ENCODE measurements at regions not wholly inside any gene's neighbourhood (a gene's known extent, or its start where the extent isn't known, plus 50 kb on each side); places are given as distances from the start of the nearest gene placed in this dataset.

DNA sequence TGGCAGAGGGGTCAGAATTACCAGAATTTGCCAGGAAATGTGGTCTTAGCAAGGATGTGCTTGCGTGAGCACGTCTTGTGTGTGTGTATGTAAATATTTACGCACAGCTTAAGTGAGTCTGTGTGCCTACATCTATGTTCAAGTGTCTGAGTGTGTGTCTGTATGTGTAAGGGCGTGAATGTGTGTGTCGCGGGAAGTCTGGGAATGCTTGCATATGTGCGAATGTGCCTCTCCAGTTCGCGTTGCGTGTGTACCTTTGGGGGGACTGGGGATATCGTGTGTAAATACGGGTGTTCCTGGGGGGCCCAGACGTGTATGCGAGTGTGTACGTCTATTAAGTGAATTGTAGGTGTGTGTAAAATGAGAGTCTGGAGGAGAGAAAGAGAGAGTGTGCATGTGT is 68.6 kb upstream of the POU3F1 start:
- POLR2A ChIA-PET = interaction anchor here (0.7 kb wide), 1 partner anchor 15 kb away, joined by 3 read pairs; no protein-coding TSS in a partner anchor
- in situ Hi-C loops (cut with MboI) = no loop called here
- H3K36me3 ChIP-seq (ENCODE audit: control insufficient read depth, insufficient read depth, low read length) = no peaks in the 10 kb centered on the region
- H2AFZ ChIP-seq (ENCODE audit: low read depth, low read length) = no peak overlapping the region
- H3K4me2 ChIP-seq (ENCODE audit: insufficient read depth, low read length) = no peak overlapping the region
- no peaks in the 10 kb centered on the region for H3K9me3 ChIP-seq (replicated peaks; ENCODE audit: control insufficient read depth, insufficient read depth, low read depth, low read length)
- no TSS peak for BruUV-seq (replicated peaks)
- FAIRE-seq (no peak), DNase-seq (ENCODE audit: extremely low read depth in 1 of 4, low spot score in 3 of 4) (no peak), ATAC-seq (no peak)
- H3K27me3 ChIP-seq (ENCODE audit: control insufficient read depth in 2 of 2, insufficient read depth in 2 of 2, low read length in 2 of 2) = peaks cover 42 to 86% of the 10 kb centered on the region in 2 experiments
- no peak overlapping the region for H3K27ac ChIP-seq (ENCODE audit: extremely low read depth, low read depth, low read length)
- H3K9me1 ChIP-seq (ENCODE audit: control insufficient read depth, insufficient read depth, low read length) = no peaks in the 10 kb centered on the region
- H3K79me2 ChIP-seq (ENCODE audit: control insufficient read depth, insufficient read depth, low read length) = no peaks in the 10 kb centered on the region
- no peak overlapping the region for H3K4me3 ChIP-seq
- no peaks in the 10 kb centered on the region for H3K4me1 ChIP-seq (replicated peaks in 1 of 2; ENCODE audit: control insufficient read depth in 2 of 2, insufficient read depth in 2 of 2, low read length in 2 of 2)
- WGBS (ENCODE audit: insufficient coverage, low coverage, missing lambda C conversion rate) = 6% methylated on average over 15 of the region's 15 CpGs
- no peak overlapping the region for H3K9ac ChIP-seq (ENCODE audit: insufficient read depth in 1 of 2, low read depth in 2 of 2, low read length in 2 of 2)
- CTCF ChIA-PET (ENCODE audit: low intra/inter-chr PET ratio) = no interaction called here
- TF ChIP-seq ZNF143 (CRISPR knock-in tag; IDR thresholded peaks at IDR 0.05) (no peak), POLR3A (IDR thresholded peaks at IDR 0.05; ENCODE audit: borderline replicate concordance, extremely low read depth, insufficient read depth, insufficient read length) (no peak), WHSC1 (IDR thresholded peaks at IDR 0.05; ENCODE audit: low read length) (no peak), CBX3 (IDR thresholded peaks at IDR 0.05; ENCODE audit: borderline replicate concordance in 1 of 2, low read length in 2 of 2) (no peak), RBM14 (IDR thresholded peaks at IDR 0.05; ENCODE audit: borderline replicate concordance, insufficient read depth, low read depth, low read length) (no peak), CEBPG (CRISPR knock-in tag; IDR thresholded peaks at IDR 0.05) (no peak), CEBPG (tag; conservative IDR thresholded peaks at IDR 0.05 in 1 of 2, IDR thresholded peaks at IDR 0.05 in 1 of 2) (no peak)
- peaks cover 2% of the 10 kb centered on the region; the same call in 1 of the 2 replicates for H4K20me1 ChIP-seq (replicated peaks; ENCODE audit: control insufficient read depth, insufficient read depth, low read length)
- intact Hi-C loops (cut with micrococcal nuclease) = no loop called here

All from K562 (cell line).